Head of caudate nucleus (tissue), 42 donors: ENCODE measurements at regions not wholly inside any gene's neighbourhood (a gene's known extent, or its start where the extent isn't known, plus 50 kb on each side); places are given as distances from the start of the nearest gene placed in this dataset.

ENCODE experiments used
- DNase-seq, 42 donors: peaks; one replicate each; pipeline versions ENCODE4 v3.0.0 to v3.0.0-alpha.2; 2020 to 2021; ENCODE audit warnings: mixed read lengths in 7 of 42
- intact Hi-C: fragments of 100-400 bp; cut with DNase I; formaldehyde crosslinking; loops from one replicate; pipeline ENCODE4 v1.15.0; 2022

DNA sequence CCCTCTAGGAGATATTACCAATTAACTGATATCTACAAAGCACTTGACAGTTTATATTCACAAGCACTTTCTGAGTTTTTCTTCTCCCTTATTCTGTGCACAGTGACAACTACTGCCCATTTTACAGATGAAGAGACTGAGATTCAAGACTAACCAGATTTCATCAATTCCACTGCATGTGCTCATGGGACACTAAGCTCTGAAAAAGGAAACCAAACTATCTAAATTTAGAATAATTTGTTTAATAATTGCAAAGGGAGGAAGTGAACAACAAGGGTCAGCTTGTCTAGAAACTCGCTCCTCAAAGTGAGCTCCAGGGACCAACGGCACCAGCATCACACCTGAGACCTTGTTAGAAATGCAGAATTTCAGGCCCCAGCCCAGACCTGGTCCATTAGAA lies 50.8 kb upstream of the MYLIP start:
- intact Hi-C loops, result no loop called here
- DNase-seq, result no peak

DNA sequence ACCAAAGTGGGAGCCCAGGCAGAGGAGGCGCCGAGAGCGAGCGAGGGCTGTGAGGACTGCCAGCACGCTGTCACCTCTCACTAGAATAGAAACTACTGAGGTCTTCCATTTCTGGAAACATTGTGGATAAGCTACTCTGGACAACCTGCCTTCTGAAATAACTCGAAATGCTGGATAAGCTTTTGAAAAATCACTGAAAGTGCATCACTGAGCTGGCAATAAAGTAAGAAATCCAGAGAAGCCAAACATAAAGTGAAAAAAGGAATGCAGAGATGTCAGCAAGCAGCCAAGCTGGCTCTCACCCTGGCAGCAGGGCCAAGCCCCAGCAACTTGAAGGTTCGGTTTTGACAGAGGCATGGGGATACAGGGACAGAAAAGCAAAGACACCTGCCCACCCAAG lies 59.2 kb upstream of the MYLIP start:
- no peak for DNase-seq
- intact Hi-C loops, result no loop called here

- intact Hi-C loops, result no loop called here
- DNase-seq, result no peak
These were observed 59.7 kb upstream of the MYLIP start for GRCh38 chr6:16069222-16069621.

GRCh38 chr6:16067568-16067967 lies 61.3 kb upstream of the MYLIP start:
- DNase-seq, result no peak
- intact Hi-C loops, result no loop called here

DNA sequence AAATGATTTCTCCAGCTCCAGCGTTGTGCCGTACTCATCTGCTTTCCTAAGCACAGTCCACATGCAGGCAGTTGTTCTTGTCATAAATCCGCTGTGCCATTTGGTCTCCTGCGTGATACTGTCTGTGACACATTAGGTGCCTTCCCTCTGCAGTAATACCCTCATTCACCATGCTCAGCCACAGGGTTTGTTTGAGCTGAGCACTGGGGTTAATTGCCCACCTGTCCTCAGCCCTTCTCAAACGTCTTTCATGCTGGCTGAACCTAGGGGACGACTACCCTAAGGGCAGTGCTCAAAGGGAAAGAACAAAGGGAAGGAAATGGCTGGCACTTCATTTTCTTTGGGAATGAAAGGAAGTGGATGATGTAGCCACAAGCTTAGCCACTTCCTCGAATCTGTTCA lies 64.2 kb upstream of the MYLIP start:
- intact Hi-C loops, result no loop called here
- DNase-seq, result no peak

GRCh38 chr6:16063580-16063979 lies 65.3 kb upstream of the MYLIP start:
- intact Hi-C loops, result no loop called here
- DNase-seq, result no peak

DNA sequence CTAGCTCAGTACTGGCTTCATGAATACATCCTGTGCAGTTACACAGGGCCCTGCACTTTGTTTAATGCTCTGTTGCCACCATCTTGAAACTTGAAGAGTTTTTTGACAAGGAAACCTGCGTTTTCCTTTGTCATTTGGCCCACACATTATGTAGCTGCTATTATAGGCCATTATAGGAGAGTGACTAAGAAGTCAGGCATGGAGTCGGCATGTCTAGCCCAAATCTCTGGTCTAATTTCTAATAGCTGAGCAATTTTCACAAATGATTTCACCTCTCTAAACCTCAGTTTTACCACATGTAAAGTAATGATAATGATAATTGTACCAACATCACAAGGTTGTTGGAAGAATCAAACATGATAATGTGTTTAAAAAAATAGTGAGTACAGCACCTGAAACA lies 67.1 kb upstream of the MYLIP start:
- DNase-seq, result no peak
- intact Hi-C loops, result no loop called here

GRCh38 chr6:16060039-16060438 lies 68.8 kb upstream of the MYLIP start:
- DNase-seq, result no peak
- intact Hi-C loops, result no loop called here

GRCh38 chr6:16059496-16059895 lies 69.4 kb upstream of the MYLIP start:
- no peak for DNase-seq
- intact Hi-C loops, result no loop called here

DNA sequence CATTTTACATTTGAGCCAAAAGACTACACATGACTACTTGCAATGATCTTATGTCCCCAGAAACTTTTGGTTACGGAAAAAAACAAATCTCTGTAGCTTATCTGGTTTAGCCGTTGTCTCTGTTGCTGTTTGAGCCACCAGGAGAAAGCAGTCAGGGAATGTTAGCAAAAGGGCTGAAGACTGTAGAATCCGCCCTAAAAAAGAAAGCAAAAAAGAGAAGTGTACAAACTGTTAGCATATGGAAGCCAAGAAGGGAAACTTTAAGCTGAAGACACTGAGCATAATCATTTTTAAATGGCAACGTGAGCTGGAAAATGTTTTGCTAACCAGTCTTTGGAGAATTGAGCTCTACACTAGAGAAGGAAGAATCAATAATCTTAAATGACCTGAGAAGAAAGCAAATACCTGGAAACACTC lies 69.9 kb upstream of the MYLIP start:
- DNase-seq, result no peak
- intact Hi-C loops, result no loop called here

DNA sequence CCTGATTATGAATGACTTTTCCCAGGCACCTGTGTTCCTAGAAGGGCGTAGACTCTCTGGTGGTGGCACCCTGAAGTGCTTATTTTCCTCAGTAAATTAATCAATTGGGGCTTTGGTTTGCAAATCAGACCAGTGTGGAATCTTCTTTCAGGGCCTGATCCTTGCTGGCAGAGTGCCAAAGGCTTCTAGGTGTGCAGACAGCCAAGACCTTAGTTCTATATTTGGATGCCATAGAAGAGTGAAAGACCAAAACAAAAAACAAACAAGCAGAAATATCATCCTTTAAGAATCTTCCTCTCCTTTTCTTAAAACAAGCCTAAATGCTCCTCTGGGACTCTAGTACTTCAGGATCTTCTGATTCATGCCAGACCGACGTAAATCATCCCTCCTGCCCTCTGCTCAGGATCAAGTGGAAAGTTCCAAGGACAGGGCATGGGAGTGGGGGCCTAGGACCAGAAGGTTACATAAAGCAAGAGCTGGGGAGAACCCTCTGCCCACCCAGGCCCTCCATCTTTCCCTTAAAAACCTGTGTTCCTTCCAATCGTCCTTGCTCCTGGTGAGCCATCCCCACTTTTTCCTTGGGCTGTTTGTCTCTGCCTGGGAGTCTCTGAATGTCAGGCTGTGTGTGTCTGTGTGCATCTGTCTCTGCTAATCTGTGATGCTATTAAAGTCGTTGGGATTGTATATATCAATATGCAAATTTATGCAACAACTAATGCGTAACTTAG lies 70.5 kb upstream of the MYLIP start:
- DNase-seq, result peak in 2 of 42 donors; percentile 11 to 52
- intact Hi-C loops, result no loop called here

- intact Hi-C loops, result no loop called here
- peak in 31 of 42 donors; percentile 3 to 82 (median 38) for DNase-seq
These were observed 71.4 kb upstream of the MYLIP start for GRCh38 chr6:16057446-16057845.

- intact Hi-C loops, result no loop called here
- no peak for DNase-seq
These were observed 72.5 kb upstream of the MYLIP start for GRCh38 chr6:16056263-16056870.

DNA sequence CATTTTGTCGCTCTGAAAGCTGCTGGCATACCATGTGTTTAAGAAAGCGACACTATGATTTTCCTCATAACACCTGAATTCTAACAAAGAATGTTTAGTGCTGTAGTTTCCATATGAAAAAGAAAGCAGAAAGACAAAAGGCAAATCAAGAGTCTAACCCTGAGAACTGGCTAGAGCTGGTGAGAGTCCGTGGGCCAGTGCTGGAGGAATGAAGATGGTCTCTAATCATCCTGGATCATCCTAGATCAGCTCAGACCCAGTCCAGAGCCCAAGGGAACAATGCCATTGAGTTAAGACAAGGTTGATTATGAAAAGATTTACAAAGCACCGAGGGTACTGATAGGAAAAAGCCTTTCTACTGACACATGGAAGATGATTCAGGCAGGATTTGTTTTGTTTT lies 73.0 kb upstream of the MYLIP start:
- DNase-seq, result no peak
- intact Hi-C loops, result no loop called here

GRCh38 chr6:16049168-16049567 lies 79.7 kb upstream of the MYLIP start:
- no peak for DNase-seq
- intact Hi-C loops, result no loop called here

GRCh38 chr6:16048221-16048620 lies 80.7 kb upstream of the MYLIP start:
- intact Hi-C loops, result no loop called here
- DNase-seq, result no peak

- intact Hi-C loops, result no loop called here
- DNase-seq, result no peak
These were observed 81.4 kb upstream of the MYLIP start for GRCh38 chr6:16047435-16047990.

DNA sequence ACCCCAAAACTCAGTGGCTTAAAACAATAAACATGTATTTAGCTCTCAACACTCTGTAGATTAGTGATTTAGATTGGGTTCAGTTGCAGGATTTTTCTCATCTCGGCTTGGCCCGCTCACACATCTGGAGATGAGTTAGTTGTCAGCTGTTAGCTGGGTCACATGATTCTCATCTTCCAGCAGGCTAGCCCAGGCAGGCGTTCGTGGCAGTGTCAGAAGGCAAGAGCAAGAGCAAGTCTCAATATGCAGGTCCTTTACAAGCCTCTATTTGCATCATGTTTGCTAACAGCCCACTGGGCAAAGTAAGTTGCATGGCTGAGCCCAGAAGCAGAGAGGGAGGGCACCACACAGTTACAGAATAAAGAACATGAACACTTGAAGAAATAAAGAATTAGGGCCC lies 83.6 kb upstream of the MYLIP start:
- peak in 3 of 42 donors; percentile 33 to 52 (median 40) for DNase-seq
- intact Hi-C loops, result no loop called here

GRCh38 chr6:16044211-16044643 lies 84.7 kb upstream of the MYLIP start:
- intact Hi-C loops, result no loop called here
- no peak for DNase-seq

DNA sequence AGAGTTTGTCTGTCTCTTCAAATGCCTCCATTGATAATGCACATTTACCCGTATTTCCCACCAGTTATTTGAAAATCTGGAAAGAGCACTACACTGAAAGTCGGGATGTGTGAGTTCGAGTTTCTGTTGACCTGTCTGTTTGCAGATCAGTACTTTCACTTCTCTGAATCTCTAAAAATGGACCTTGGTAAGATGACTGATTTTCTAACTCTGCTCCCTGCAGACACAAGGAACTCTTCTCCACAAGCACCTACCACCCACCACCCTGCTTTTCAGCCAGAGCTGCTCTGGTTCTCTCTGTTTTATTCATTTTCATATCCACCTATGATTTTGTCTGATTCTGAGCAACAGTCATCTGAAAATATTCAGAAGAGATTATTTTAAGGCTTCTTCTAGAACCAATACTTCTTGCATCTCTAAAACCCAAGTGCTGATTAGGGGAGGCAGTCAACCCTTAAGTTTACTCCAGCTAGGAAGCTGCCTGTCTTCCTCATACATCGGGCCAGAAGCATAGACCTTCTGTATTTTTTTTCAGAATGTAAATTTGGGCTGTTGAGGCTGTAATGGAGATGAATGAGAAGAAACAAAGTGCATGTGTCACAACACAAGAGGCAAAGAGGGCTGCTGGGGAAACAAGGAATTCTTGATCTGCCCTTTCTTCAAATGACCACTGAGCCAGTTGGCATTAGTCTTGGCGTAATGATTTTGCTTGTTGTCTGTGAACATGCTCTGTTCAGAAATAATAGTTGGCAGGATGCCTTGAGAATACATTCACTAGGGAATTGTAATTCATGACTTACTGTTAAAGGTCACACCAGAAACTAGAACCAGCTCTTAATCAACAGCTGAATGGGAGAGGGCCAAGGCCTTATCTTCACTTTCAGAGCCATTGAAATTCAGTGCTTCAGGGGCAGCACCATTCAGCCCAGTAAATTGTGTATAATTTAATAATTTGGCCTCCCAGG lies 85.4 kb upstream of the MYLIP start:
- intact Hi-C loops, result no loop called here
- DNase-seq, result peak in 3 of 42 donors; percentile 6 to 41 (median 17)
